ENCODE measurements at regions not wholly inside any gene's neighbourhood (a gene's known extent, or its start where the extent isn't known, plus 50 kb on each side); places are given as distances from the start of the nearest gene placed in this dataset.

GRCh38 chr17:27218041-27218440 lies 75.9 kb upstream of the WSB1 start:
- no peak for TF ChIP-seq CTCF (IDR thresholded peaks at IDR 0.05)
- no peak for TF ChIP-seq POLR2A (IDR thresholded peaks at IDR 0.05)
- no peak for TF ChIP-seq EP300 (IDR thresholded peaks at IDR 0.05)
- TF ChIP-seq POLR2AphosphoS5 (IDR thresholded peaks at IDR 0.05) = no peak

All from sigmoid colon (tissue), 4 donors.